CD4-positive, alpha-beta T cell (primary cell): ENCODE measurements at regions not wholly inside any gene's neighbourhood (a gene's known extent, or its start where the extent isn't known, plus 50 kb on each side); places are given as distances from the start of the nearest gene placed in this dataset.

Experiments used
- ATAC-seq: fragments of 200-7000 bp; cut with Tn5 transposase; one replicate; pipeline ENCODE4 v1.10.0; 2022; ENCODE audit warnings: mild to moderate bottlenecking; ENCODE audit not compliant: poor library complexity
- CTCF ChIA-PET: fragments of 350-600 bp; sonication (Branson Sonifier 250); formaldehyde crosslinking; loops from one replicate; lab custom pipeline; 2021; ENCODE audit warnings: antibody characterized with exemption, inconsistent platforms; lab: Charles Lee
- POLR2A ChIA-PET: fragments of 350-600 bp; sonication (Branson Sonifier 250); formaldehyde crosslinking; loops from one replicate; lab custom pipeline; 2021; ENCODE audit warnings: antibody characterized with exemption, inconsistent platforms; lab: Charles Lee
- DNase-seq, 14 experiments: peaks; one replicate each; pipeline ENCODE4 v3.0.0-alpha.2; 2013 to 2020; ENCODE audit warnings: mixed read lengths in 2 of 14
- H3K27ac ChIP-seq, 2 donors: one replicate each; pipeline versions ENCODE4 v1.5.1 to v1.7.0; 2013; ENCODE audit warnings: low read length in 2 of 2, low read depth in 1 of 2, mild to moderate bottlenecking in 1 of 2
- H3K27me3 ChIP-seq, 2 experiments: 1 replicate in 1 of 2; 2 replicates in 1 of 2; pipeline versions ENCODE4 v1.6.1 to v1.7.0; 2013; ENCODE audit warnings: low read length in 2 of 2, control low read depth in 1 of 2, mild to moderate bottlenecking in 1 of 2, moderate library complexity in 1 of 2; ENCODE audit not compliant: insufficient read depth in 2 of 2, control insufficient read depth in 1 of 2
- H3K36me3 ChIP-seq: one replicate; pipeline ENCODE4 v1.6.1; 2013; ENCODE audit warnings: low read length, control low read depth; ENCODE audit not compliant: insufficient read depth
- H3K4me1 ChIP-seq: one replicate; pipeline ENCODE4 v1.6.1; 2013; ENCODE audit warnings: low read length, control low read depth; ENCODE audit not compliant: insufficient read depth
- H3K4me3 ChIP-seq: one replicate; pipeline ENCODE4 v1.5.1; 2013; ENCODE audit warnings: mild to moderate bottlenecking, low read length, moderate library complexity
- H3K9me3 ChIP-seq, 2 experiments: 1 replicate in 1 of 2; 2 replicates in 1 of 2; pipeline versions ENCODE4 v1.6.1 to v1.7.0; 2013; ENCODE audit warnings: low read length in 2 of 2, mild to moderate bottlenecking in 2 of 2, control low read depth in 1 of 2, moderate library complexity in 1 of 2; ENCODE audit not compliant: control insufficient read depth in 1 of 2, insufficient read depth in 1 of 2
- H3K27ac Mint-ChIP-seq: one replicate; pipeline ENCODE4 v1.8.0; 2020; ENCODE audit warnings: mixed read lengths
- H3K27me3 Mint-ChIP-seq: one replicate; pipeline ENCODE4 v1.8.0; 2021; ENCODE audit warnings: mixed read lengths
- H3K36me3 Mint-ChIP-seq: one replicate; pipeline ENCODE4 v1.8.0; 2021; ENCODE audit warnings: low read depth, mixed read lengths
- H3K4me1 Mint-ChIP-seq: one replicate; pipeline ENCODE4 v1.8.0; 2021; ENCODE audit warnings: low read depth, mixed read lengths
- H3K4me3 Mint-ChIP-seq: one replicate; pipeline ENCODE4 v1.8.0; 2020; ENCODE audit warnings: mild to moderate bottlenecking, mixed read lengths
- H3K9me3 Mint-ChIP-seq: one replicate; pipeline ENCODE4 v1.8.0; 2020; ENCODE audit warnings: mixed read lengths
- intact Hi-C, 2 experiments: fragments of 100-400 bp; cut with DNase I in 1 of 2; cut with micrococcal nuclease in 1 of 2; formaldehyde crosslinking; loops; one replicate each; pipeline versions ENCODE4 v1.15.1 to v1.9.0; 2023 to 2025; cut with DNase I, micrococcal nuclease
- TF ChIP-seq, protein P1 (sequence below): fragments of 200-600 bp; IDR thresholded peaks from one replicate; pipeline ENCODE4 v1.8.0; 2022; ENCODE audit warnings: antibody characterized with exemption, mild to moderate bottlenecking

DNA sequence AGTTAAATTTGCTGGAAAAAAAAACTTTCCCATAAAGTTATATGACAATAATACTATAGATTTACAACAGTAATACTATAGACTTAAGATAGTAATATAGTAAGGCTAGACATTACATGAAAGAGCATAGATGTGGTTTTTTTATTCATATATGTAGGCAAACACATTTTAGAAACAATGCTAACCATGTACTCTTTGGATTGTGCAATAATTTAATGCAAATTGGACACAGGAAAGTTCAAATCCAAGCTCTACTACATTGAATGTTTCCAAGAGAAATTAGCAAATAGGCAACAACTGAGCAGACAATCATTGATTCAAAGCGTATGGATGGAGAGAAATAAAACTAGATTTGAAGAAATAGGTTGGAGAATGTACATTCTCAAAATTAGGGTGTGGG, 469.2 kb downstream of the CNTN3 start:
- ChIA-PET CTCF (no interaction called here), POLR2A (no interaction called here)
- no peak overlapping the region for H3K27ac Mint-ChIP-seq

DNA sequence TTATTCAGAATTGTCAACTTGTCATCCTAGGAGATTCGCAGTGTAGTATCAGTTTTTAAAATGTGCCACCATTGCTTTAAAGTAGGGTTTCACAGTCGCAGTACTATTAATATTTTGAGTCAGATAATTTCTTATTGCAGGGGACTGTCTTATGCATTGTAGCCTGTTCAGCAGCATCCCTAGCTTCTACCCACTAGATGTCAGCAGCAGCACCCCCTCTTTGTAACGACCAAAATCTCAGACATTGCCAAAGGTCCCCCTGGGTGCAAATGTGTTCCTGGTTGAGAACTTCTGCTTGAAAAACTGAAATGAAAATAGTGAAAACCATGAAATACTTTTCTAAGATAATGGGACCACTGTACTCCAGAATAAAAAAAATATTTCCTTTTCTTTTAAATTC, 474.8 kb downstream of the CNTN3 start:
- no peak for DNase-seq
- no peaks in the 10 kb centered on the region for H3K36me3 ChIP-seq
- no peaks in the 10 kb centered on the region for H3K36me3 Mint-ChIP-seq
- ChIA-PET POLR2A (no interaction called here), CTCF (no interaction called here)
- no peaks in the 10 kb centered on the region for H3K4me1 ChIP-seq
- H3K9me3 ChIP-seq, result peaks cover 4 to 5% of the 10 kb centered on the region in 2 experiments
- no peak overlapping the region for H3K27ac Mint-ChIP-seq
- TF ChIP-seq, protein P1, sequence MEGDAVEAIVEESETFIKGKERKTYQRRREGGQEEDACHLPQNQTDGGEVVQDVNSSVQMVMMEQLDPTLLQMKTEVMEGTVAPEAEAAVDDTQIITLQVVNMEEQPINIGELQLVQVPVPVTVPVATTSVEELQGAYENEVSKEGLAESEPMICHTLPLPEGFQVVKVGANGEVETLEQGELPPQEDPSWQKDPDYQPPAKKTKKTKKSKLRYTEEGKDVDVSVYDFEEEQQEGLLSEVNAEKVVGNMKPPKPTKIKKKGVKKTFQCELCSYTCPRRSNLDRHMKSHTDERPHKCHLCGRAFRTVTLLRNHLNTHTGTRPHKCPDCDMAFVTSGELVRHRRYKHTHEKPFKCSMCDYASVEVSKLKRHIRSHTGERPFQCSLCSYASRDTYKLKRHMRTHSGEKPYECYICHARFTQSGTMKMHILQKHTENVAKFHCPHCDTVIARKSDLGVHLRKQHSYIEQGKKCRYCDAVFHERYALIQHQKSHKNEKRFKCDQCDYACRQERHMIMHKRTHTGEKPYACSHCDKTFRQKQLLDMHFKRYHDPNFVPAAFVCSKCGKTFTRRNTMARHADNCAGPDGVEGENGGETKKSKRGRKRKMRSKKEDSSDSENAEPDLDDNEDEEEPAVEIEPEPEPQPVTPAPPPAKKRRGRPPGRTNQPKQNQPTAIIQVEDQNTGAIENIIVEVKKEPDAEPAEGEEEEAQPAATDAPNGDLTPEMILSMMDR, result no peak
- H3K27ac ChIP-seq, result no peak overlapping the region
- no peak overlapping the region for H3K4me3 Mint-ChIP-seq
- intact Hi-C loops, result no loop called here
- no peaks in the 10 kb centered on the region for H3K27me3 ChIP-seq
- H3K4me3 ChIP-seq, result no peak overlapping the region
- no peaks in the 10 kb centered on the region for H3K27me3 Mint-ChIP-seq
- H3K4me1 Mint-ChIP-seq, result no peaks in the 10 kb centered on the region
- ATAC-seq, result no peak
- no peaks in the 10 kb centered on the region for H3K9me3 Mint-ChIP-seq

More for the DNA sequence above, 469.2 kb downstream of the CNTN3 start:
- Histone ChIP-seq H3K27me3 (no peaks in the 10 kb centered on the region), H3K4me3 (no peak overlapping the region), H3K9me3 (peaks cover 0 to 4% of the 10 kb centered on the region in 2 experiments), H3K36me3 (no peaks in the 10 kb centered on the region), H3K4me1 (no peaks in the 10 kb centered on the region), H3K27ac (no peak overlapping the region)
- Mint-ChIP-seq H3K4me1 (no peaks in the 10 kb centered on the region), H3K9me3 (peaks cover 8% of the 10 kb centered on the region), H3K36me3 (no peaks in the 10 kb centered on the region), H3K4me3 (no peak overlapping the region), H3K27me3 (no peaks in the 10 kb centered on the region)
- intact Hi-C loops, result no loop called here
- DNase-seq (no peak), ATAC-seq (no peak)
- TF ChIP-seq, protein P1, result no peak

DNA sequence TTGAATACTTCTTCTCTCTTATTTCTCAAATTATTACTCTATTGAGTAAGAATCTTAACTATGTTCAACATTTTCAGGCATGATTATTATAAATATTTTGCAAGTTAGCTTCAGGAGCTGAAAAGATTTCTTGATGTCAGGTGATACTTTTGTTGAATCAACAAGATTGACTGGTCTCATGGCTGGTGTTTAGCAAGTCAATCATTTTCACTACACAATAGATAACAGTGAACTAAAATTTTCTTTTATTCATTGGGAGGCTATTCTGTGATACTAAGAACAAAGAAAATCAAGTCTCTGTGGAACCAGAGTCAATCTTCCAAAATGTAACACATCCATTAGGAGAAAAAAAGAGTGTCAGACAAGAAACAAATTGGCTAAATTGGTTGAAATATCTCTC, 476.7 kb downstream of the CNTN3 start:
- POLR2A ChIA-PET, result no interaction called here
- TF ChIP-seq, protein P1, result no peak
- DNase-seq (no peak), ATAC-seq (no peak)
- Histone ChIP-seq H3K9me3 (peaks cover under 1 to 5% of the 10 kb centered on the region in 2 experiments), H3K27ac (no peak overlapping the region), H3K4me3 (no peak overlapping the region), H3K27me3 (no peaks in the 10 kb centered on the region), H3K36me3 (no peaks in the 10 kb centered on the region), H3K4me1 (no peaks in the 10 kb centered on the region)
- H3K27me3 Mint-ChIP-seq, result no peaks in the 10 kb centered on the region
- no peak overlapping the region for H3K4me3 Mint-ChIP-seq
- H3K27ac Mint-ChIP-seq, result no peak overlapping the region
- CTCF ChIA-PET, result no interaction called here
- H3K4me1 Mint-ChIP-seq, result no peaks in the 10 kb centered on the region
- H3K36me3 Mint-ChIP-seq, result no peaks in the 10 kb centered on the region
- peaks cover 2% of the 10 kb centered on the region for H3K9me3 Mint-ChIP-seq
- intact Hi-C loops, result no loop called here
